ENCODE measurements at regions not wholly inside any gene's neighbourhood (a gene's known extent, or its start where the extent isn't known, plus 50 kb on each side); places are given as distances from the start of the nearest gene placed in this dataset.
"Not testable (repeated sequence)": the region's sequence is repeated elsewhere in the genome, so short reads cannot be mapped to it uniquely, and the experiment has no call there.

DNA sequence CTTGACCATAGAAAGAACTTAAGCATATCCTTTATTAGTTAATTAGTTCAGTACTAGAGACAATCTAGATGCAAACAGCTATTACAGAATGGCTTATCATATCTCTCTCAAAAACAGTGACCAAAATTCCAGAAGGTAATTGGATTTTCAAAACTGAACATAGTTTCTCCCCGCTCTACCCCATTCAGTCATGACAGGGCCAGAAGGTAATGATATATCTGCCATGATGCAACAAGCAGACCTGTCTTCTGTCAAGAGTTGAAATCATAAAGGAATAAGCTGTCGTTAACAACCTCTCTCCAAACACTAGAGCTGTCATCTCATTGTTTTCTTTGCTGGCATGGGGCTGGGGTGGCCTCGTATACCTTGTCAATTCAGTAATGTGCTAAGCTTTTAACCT, 200.5 kb upstream of the POU5F2 start:
- H3K36me3 ChIP-seq (ENCODE audit: control insufficient read depth in 4 of 4, insufficient read depth in 4 of 4, low read length in 3 of 4), result no peaks in the 10 kb centered on the region
- CTCF ChIA-PET, result interaction anchor here (1.3 kb wide), 1 partner anchor 11 kb away, joined by 3 read pairs; no protein-coding TSS in a partner anchor
- no peaks in the 10 kb centered on the region for H3K9me3 ChIP-seq (ENCODE audit: control extremely low read depth in 1 of 5, control insufficient read depth in 4 of 5, insufficient read depth in 2 of 5, low read depth in 1 of 5, low read length in 4 of 5)
- H3K27me3 ChIP-seq (replicated peaks in 2 of 5; ENCODE audit: control insufficient read depth in 4 of 5, insufficient read depth in 5 of 5, low read length in 4 of 5), result no peaks in the 10 kb centered on the region
- POLR2A ChIA-PET, result no interaction called here
- H3K27ac ChIP-seq (ENCODE audit: insufficient read depth in 1 of 2, low read depth in 1 of 2, low read length in 2 of 2, poor library complexity in 1 of 2, severe bottlenecking in 2 of 2), result no peak overlapping the region
- peaks cover 0 to 7% (median 4%) of the 10 kb centered on the region in 4 experiments for H3K4me1 ChIP-seq (ENCODE audit: control extremely low read depth in 1 of 4, control insufficient read depth in 4 of 4, insufficient read depth in 4 of 4, low read length in 3 of 4)
- no peak for DNase-seq
- H3K4me3 ChIP-seq (ENCODE audit: control insufficient read depth in 1 of 7, extremely low read depth in 1 of 7, insufficient read depth in 4 of 7, low read depth in 2 of 7, low read length in 6 of 7), result no peak overlapping the region
- 100% methylated on average over 1 of the region's 3 CpGs for WGBS (ENCODE audit: insufficient coverage)

DNA sequence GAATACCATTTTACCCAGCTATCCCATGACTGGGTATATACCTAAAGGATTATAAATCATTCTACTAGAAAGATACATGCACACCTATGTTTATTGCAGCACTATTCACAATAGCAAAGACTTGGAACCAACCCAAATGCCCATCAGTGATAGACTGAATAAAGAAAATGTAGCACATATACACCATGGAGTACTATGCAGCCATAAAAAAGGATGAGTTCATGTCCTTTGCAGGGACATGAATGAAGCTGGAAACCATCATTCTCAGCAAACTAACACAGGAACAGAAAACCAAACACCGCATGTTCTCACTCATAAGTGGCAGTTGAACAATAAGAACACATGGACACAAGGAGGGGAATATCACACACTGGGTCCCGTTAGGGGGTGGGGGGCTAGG, 191.9 kb upstream of the POU5F2 start:
- H3K27ac ChIP-seq (ENCODE audit: insufficient read depth in 1 of 2, low read depth in 1 of 2, low read length in 2 of 2, poor library complexity in 1 of 2, severe bottlenecking in 2 of 2); H3K9me3 ChIP-seq (ENCODE audit: control extremely low read depth in 1 of 5, control insufficient read depth in 4 of 5, insufficient read depth in 2 of 5, low read depth in 1 of 5, low read length in 4 of 5); H3K36me3 ChIP-seq (ENCODE audit: control insufficient read depth in 4 of 4, insufficient read depth in 4 of 4, low read length in 3 of 4); H3K4me1 ChIP-seq (ENCODE audit: control extremely low read depth in 1 of 4, control insufficient read depth in 4 of 4, insufficient read depth in 4 of 4, low read length in 3 of 4); H3K27me3 ChIP-seq (replicated peaks in 2 of 5; ENCODE audit: control insufficient read depth in 4 of 5, insufficient read depth in 5 of 5, low read length in 4 of 5); CTCF ChIA-PET; POLR2A ChIA-PET; H3K4me3 ChIP-seq (ENCODE audit: control insufficient read depth in 1 of 7, extremely low read depth in 1 of 7, insufficient read depth in 4 of 7, low read depth in 2 of 7, low read length in 6 of 7); DNase-seq: not testable (repeated sequence)
- WGBS (ENCODE audit: insufficient coverage), result no CpG with 5 or more reads among the region's 2 CpGs

DNA sequence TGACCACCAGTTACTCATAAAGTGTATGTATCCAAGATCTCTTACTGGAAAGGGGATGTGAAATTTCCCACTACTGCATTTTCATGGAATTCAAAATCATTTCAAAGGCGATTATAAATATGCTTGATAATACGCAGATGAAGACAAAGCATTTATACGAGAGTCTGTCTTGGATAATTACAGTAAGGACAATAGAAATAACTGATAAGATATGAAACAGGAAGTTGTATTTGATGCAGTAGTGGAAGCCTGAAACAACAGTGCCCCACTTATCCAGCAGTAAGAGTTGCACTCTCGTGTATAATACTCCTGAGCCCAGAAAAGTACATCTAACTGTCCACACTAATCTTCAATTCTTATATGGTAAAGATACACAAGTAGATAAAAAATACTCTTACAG, 188.7 kb upstream of the POU5F2 start:
- Histone ChIP-seq H3K27me3 (replicated peaks in 2 of 5; ENCODE audit: control insufficient read depth in 4 of 5, insufficient read depth in 5 of 5, low read length in 4 of 5) (no peaks in the 10 kb centered on the region), H3K4me3 (ENCODE audit: control insufficient read depth in 1 of 7, extremely low read depth in 1 of 7, insufficient read depth in 4 of 7, low read depth in 2 of 7, low read length in 6 of 7) (no peak overlapping the region), H3K9me3 (ENCODE audit: control extremely low read depth in 1 of 5, control insufficient read depth in 4 of 5, insufficient read depth in 2 of 5, low read depth in 1 of 5, low read length in 4 of 5) (peaks cover 0 to 6% (median 2%) of the 10 kb centered on the region in 5 experiments), H3K36me3 (ENCODE audit: control insufficient read depth in 4 of 4, insufficient read depth in 4 of 4, low read length in 3 of 4) (peaks cover 0 to 2% (median under 1%) of the 10 kb centered on the region in 4 experiments), H3K27ac (ENCODE audit: insufficient read depth in 1 of 2, low read depth in 1 of 2, low read length in 2 of 2, poor library complexity in 1 of 2, severe bottlenecking in 2 of 2) (no peak overlapping the region), H3K4me1 (ENCODE audit: control extremely low read depth in 1 of 4, control insufficient read depth in 4 of 4, insufficient read depth in 4 of 4, low read length in 3 of 4) (no peaks in the 10 kb centered on the region)
- ChIA-PET CTCF (no interaction called here), POLR2A (no interaction called here)
- DNase-seq, result no peak
- 92% methylated on average over 3 of the region's 4 CpGs for WGBS (ENCODE audit: insufficient coverage)

DNA sequence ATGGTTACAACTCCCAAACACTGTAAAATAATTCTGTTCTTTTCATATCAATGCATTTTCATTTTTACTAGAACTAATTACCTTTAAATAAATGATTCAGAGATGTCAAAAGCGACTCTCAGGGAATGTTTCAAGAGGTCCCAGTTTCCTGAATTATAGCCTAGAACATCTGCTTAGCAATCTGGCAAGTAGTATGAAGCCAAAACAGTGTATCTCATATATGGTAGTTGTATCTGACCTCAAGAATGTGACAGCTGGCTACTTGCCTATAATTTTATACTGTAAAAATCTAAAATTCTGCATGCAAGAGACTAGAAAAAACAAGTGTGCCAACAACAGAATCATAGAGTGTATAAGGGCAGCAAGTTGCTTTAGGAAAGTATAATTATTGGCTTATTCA, 187.7 kb upstream of the POU5F2 start:
- Histone ChIP-seq H3K4me1 (ENCODE audit: control extremely low read depth in 1 of 4, control insufficient read depth in 4 of 4, insufficient read depth in 4 of 4, low read length in 3 of 4) (no peaks in the 10 kb centered on the region), H3K36me3 (ENCODE audit: control insufficient read depth in 4 of 4, insufficient read depth in 4 of 4, low read length in 3 of 4) (peaks cover 0 to 2% (median 0%) of the 10 kb centered on the region in 4 experiments), H3K27me3 (replicated peaks in 2 of 5; ENCODE audit: control insufficient read depth in 4 of 5, insufficient read depth in 5 of 5, low read length in 4 of 5) (no peaks in the 10 kb centered on the region), H3K9me3 (ENCODE audit: control extremely low read depth in 1 of 5, control insufficient read depth in 4 of 5, insufficient read depth in 2 of 5, low read depth in 1 of 5, low read length in 4 of 5) (peaks cover 0 to 2% (median 0%) of the 10 kb centered on the region in 5 experiments), H3K4me3 (ENCODE audit: control insufficient read depth in 1 of 7, extremely low read depth in 1 of 7, insufficient read depth in 4 of 7, low read depth in 2 of 7, low read length in 6 of 7) (no peak overlapping the region), H3K27ac (ENCODE audit: insufficient read depth in 1 of 2, low read depth in 1 of 2, low read length in 2 of 2, poor library complexity in 1 of 2, severe bottlenecking in 2 of 2) (no peak overlapping the region)
- no peak for DNase-seq
- ChIA-PET CTCF (no interaction called here), POLR2A (no interaction called here)
- WGBS (ENCODE audit: insufficient coverage), result no CpG with 5 or more reads among the region's 1 CpG

DNA sequence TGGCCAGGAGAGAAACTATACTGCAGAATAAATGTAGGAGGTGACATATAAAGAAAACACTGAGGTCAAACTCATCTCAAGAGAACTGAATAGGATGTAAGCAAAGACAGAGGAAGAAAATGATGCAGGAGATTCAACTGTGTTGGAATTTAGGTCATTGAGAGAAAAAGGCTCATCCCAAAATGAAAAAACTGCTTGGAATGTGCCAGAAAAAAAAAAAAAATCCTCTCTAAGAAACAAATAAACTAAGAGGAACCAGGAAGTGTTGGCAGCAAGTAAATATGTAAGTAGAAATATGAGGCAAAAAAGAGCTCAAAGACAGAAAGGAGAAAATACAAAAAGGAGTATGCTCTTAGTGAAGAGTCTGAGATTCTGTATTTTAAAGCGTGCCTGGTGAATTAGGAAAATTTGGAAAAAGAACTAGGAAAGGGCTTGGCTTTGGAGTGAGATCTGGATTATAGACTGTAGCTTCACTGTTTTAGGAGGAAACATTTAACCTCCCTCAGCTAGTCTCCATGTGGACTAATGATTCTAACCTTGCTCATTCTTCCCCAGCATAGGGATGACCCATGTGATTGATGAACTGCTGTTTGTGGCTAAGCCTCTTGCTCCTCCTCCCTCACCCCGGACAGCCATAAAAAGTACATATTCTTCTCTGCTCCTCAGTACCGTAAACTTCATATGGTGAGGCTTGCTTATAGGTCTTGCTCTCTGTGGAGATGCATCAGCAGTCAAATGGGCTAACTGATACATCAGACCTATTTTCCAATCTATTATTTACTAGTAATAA, 185.6 kb upstream of the POU5F2 start:
- H3K27ac ChIP-seq (ENCODE audit: insufficient read depth in 1 of 2, low read depth in 1 of 2, low read length in 2 of 2, poor library complexity in 1 of 2, severe bottlenecking in 2 of 2), result no peak overlapping the region
- no peaks in the 10 kb centered on the region for H3K4me1 ChIP-seq (ENCODE audit: control extremely low read depth in 1 of 4, control insufficient read depth in 4 of 4, insufficient read depth in 4 of 4, low read length in 3 of 4)
- ChIA-PET CTCF (no interaction called here), POLR2A (interaction anchor here (0.7 kb wide), 1 partner anchor 11 kb away, joined by 3 read pairs; no protein-coding TSS in a partner anchor)
- H3K4me3 ChIP-seq (ENCODE audit: control insufficient read depth in 1 of 7, extremely low read depth in 1 of 7, insufficient read depth in 4 of 7, low read depth in 2 of 7, low read length in 6 of 7), result no peak overlapping the region
- peaks cover 0 to 2% (median 0%) of the 10 kb centered on the region in 4 experiments for H3K36me3 ChIP-seq (ENCODE audit: control insufficient read depth in 4 of 4, insufficient read depth in 4 of 4, low read length in 3 of 4)
- DNase-seq, result no peak
- H3K9me3 ChIP-seq (ENCODE audit: control extremely low read depth in 1 of 5, control insufficient read depth in 4 of 5, insufficient read depth in 2 of 5, low read depth in 1 of 5, low read length in 4 of 5), result no peaks in the 10 kb centered on the region
- H3K27me3 ChIP-seq (replicated peaks in 2 of 5; ENCODE audit: control insufficient read depth in 4 of 5, insufficient read depth in 5 of 5, low read length in 4 of 5), result no peaks in the 10 kb centered on the region
- 86% methylated on average over 1 of the region's 3 CpGs for whole genome bisulfite sequencing (ENCODE audit: insufficient coverage)

DNA sequence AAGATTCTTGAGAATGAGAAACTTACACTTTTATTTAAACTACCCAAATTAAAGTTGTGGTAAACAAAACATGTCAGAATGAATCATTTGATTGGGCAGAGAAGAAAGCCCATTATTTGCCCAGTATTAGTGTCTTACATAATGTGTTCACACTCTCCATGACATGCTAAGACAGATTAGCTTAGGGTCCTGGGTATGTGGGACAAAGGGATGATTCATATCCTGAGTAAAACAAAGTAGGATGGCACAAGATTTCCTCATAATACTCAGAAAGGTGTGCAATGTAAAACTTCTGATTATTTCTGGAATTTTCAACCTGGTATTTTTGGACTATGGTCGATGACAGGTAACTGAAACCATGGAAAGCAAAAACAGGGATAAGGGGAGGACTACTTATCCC, 183.9 kb upstream of the POU5F2 start:
- POLR2A ChIA-PET, result no interaction called here
- Histone ChIP-seq H3K4me3 (ENCODE audit: control insufficient read depth in 1 of 7, extremely low read depth in 1 of 7, insufficient read depth in 4 of 7, low read depth in 2 of 7, low read length in 6 of 7) (no peak overlapping the region), H3K36me3 (ENCODE audit: control insufficient read depth in 4 of 4, insufficient read depth in 4 of 4, low read length in 3 of 4) (peaks cover 0 to 2% (median 0%) of the 10 kb centered on the region in 4 experiments), H3K9me3 (ENCODE audit: control extremely low read depth in 1 of 5, control insufficient read depth in 4 of 5, insufficient read depth in 2 of 5, low read depth in 1 of 5, low read length in 4 of 5) (no peaks in the 10 kb centered on the region), H3K4me1 (ENCODE audit: control extremely low read depth in 1 of 4, control insufficient read depth in 4 of 4, insufficient read depth in 4 of 4, low read length in 3 of 4) (no peaks in the 10 kb centered on the region), H3K27ac (ENCODE audit: insufficient read depth in 1 of 2, low read depth in 1 of 2, low read length in 2 of 2, poor library complexity in 1 of 2, severe bottlenecking in 2 of 2) (no peak overlapping the region), H3K27me3 (replicated peaks in 2 of 5; ENCODE audit: control insufficient read depth in 4 of 5, insufficient read depth in 5 of 5, low read length in 4 of 5) (no peaks in the 10 kb centered on the region)
- no CpG with 5 or more reads among the region's 1 CpG for WGBS (ENCODE audit: insufficient coverage)
- CTCF ChIA-PET, result no interaction called here
- DNase-seq, result no peak

DNA sequence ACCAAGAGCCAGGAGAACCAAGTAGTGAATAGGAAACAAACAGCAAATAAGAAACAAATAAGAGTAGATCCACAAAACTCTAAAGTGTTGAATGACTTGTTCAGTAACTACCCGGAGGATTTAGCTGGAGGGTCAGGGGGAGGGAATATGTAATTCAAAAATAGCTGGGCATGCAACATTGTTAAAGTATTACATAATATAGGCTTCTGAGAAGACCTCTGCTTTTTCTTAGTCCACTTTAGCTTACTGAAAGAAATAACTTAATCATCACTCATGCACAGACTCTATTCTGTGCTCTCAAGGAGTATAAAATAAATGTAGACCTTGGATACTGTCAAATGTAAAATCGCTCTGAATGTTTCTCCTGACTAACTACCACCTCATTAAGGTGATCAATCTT, 183.2 kb upstream of the POU5F2 start:
- no peaks in the 10 kb centered on the region for H3K9me3 ChIP-seq (ENCODE audit: control extremely low read depth in 1 of 5, control insufficient read depth in 4 of 5, insufficient read depth in 2 of 5, low read depth in 1 of 5, low read length in 4 of 5)
- H3K27me3 ChIP-seq (replicated peaks in 2 of 5; ENCODE audit: control insufficient read depth in 4 of 5, insufficient read depth in 5 of 5, low read length in 4 of 5), result no peaks in the 10 kb centered on the region
- H3K4me1 ChIP-seq (ENCODE audit: control extremely low read depth in 1 of 4, control insufficient read depth in 4 of 4, insufficient read depth in 4 of 4, low read length in 3 of 4), result no peaks in the 10 kb centered on the region
- ChIA-PET CTCF (no interaction called here), POLR2A (no interaction called here)
- H3K36me3 ChIP-seq (ENCODE audit: control insufficient read depth in 4 of 4, insufficient read depth in 4 of 4, low read length in 3 of 4), result peaks cover 0 to 2% (median 0%) of the 10 kb centered on the region in 4 experiments
- H3K27ac ChIP-seq (ENCODE audit: insufficient read depth in 1 of 2, low read depth in 1 of 2, low read length in 2 of 2, poor library complexity in 1 of 2, severe bottlenecking in 2 of 2), result no peak overlapping the region
- no peak for DNase-seq
- WGBS (ENCODE audit: insufficient coverage), result no CpG with 5 or more reads among the region's 2 CpGs
- no peak overlapping the region for H3K4me3 ChIP-seq (ENCODE audit: control insufficient read depth in 1 of 7, extremely low read depth in 1 of 7, insufficient read depth in 4 of 7, low read depth in 2 of 7, low read length in 6 of 7)

All from common myeloid progenitor, CD34-positive (primary cell).